NCI-H774 (cell line): ENCODE measurements at regions not wholly inside any gene's neighbourhood (a gene's known extent, or its start where the extent isn't known, plus 50 kb on each side); places are given as distances from the start of the nearest gene placed in this dataset.
"Not testable (repeated sequence)": the region's sequence is repeated elsewhere in the genome, so short reads cannot be mapped to it uniquely, and the experiment has no call there.

Experiments used
- DNase-seq: peaks from one replicate; lab custom pipeline; 2025; lab: John Stamatoyannopoulos, UW

DNA sequence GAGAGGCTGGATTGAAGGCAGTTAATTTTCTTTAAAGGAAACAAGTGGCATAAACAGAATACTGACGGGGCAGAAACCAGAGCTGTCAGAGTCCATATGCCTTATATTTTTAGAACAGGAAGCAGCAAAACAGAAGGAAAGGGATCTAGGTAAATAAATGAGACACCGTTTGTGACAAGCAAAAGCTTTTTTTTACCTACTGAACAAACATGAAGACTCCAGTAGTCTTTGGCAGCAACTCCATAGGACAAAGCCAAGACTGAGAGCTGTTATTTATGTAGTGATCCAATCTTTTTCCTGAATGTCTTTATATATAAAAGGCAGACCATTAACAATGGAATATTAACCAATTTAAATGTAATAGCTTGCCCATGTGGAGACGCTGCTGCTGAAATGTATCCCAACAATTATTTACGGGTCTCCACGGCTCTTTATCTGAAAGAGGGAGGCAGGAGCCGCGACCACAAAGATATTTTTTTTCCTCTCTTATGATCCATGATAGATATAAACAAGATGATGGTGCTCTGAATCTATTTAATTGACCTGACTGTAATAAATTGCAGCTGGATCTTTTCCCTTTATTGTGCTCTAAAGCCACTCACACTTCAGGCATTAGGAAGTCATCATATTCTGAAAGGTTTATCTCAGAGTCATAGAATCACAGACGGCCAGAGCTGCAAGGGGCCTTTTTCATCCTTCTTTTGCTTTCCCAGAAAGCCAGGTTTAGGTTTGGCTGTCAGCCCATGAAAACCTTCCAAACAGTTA lies 687.8 kb downstream of the EFNB2 start:
- no peak for DNase-seq

DNA sequence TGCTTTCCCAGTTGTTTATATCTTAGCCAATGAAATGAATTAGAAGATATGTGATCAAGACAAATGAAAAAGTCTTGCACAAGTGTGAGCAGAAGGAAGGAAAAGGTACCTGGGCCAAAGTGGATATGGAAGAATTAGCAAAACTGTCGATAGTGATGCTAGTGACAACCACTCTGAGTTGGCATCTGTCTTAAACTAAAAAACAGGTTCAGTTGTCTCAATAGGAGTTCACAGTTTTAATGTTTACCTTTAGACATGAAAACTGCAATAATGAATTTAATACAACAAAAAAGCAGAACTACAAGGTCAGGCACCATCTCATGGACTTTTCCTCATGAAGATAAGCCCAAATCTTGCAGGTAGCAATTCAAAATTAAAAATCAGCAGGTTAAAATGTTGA lies 688.5 kb downstream of the EFNB2 start:
- DNase-seq = no peak

DNA sequence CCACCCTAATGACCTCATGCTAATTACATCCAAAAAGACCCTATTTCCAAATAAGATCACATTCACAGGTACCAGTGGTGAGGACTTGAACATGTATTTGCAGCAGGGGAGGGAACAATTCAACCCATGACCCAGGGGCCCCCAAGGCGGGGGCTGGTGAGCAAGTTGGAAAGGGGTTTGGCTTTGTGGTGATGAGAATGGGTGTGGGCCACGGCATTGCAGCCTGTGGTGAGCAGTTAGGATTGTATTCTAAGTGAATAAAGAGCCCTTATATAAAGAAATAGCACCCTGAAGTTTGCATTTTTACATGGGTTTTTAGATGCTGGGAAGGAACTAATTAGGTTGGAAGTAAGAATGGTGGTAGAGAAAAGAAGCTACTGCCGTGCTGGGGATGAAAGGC lies 694.2 kb downstream of the EFNB2 start:
- no peak for DNase-seq

DNA sequence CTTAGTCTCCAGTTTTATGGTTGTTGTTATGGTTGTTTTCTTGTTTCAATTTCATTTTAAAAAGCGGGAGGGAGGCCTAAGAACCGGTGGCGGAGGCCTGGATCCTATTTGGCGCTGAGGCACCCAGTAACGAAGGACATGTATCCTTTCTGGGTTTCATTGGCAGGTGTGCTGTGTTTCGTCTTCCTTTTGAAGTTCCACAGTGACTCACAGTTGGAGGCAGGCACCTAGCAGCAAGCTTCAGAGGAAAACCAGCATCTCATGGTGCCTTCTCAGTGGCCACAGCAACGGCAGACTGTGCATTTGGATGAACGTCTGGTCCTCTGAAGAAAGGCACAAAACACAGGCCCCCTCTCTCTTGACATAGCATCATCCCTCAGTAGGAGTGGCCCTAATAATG lies 697.2 kb downstream of the EFNB2 start:
- DNase-seq = no peak

DNA sequence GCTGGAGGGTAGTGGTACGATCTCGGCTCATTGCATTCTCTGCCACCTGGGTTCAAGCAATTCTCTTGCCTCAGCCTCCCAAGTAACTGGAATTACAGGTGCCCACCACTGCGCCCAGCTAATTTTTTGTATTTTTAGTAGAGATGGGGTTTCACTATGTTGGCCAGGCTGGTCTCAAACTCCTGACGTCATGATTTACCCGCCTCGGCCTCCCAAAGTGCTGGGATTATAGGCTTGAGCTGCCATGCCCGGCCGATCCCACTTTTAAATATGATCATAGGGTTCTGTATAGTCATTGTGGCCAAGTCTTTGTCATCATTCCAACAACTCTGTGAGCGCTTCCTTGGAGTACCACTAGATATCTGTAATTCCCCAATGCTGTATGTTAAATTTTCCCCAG lies 698.2 kb downstream of the EFNB2 start:
- not testable (repeated sequence) for DNase-seq

DNA sequence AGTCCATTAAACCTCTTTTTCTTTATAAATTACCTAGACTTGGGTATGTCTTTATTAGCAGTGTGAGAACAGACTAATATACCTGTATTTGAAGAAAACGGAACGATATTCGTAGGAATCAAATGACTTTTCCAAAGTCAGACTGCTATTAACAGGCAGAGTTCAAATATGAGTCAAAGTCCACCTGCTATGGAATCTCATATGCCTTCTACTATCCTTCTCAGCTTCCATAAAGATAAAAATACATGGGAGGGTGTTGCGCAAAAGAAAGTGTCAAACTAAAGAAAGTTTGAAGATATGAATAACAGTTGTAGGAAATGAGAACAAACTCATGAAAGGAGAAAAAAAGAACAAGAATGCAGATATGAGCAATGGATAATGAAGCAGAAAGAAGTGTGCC lies 704.6 kb downstream of the EFNB2 start:
- DNase-seq = no peak

DNA sequence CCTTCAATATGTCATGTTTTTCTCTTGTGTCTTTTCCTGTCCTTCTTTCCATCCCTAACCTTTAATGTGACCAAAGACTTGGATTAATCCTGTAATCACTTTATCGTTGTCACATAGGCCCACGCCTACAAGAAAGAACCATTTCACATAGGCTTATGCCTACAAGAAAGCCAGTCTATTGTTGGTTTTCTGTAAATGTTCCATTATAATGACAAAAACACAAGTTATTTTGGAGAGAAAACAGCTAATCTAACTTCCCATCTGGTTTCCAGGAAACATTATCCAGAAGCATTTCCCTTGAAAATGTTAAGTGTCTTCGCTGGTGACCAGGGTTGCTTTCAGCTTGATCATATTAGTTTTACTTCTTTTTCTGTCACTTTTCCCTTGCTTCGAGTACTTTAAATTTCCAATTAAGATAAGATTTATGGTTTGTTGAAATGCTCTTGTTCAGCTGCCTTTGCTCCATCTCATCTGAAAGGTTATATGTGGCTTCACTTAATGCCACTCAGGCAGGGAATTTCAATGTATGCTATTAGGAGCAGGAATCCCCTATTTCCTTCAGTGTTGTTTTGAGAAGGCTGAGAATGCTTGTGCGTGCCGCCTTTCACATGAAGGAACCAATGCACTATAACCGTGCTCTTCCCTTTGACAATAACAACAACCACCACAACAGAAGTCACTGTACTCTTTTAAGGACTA lies 708.2 kb downstream of the EFNB2 start:
- DNase-seq = no peak

- DNase-seq = no peak
Measured at GRCh38 chr13:105825071-105825470, 710.4 kb downstream of the EFNB2 start.

GRCh38 chr13:105821337-105821736 lies 714.1 kb downstream of the EFNB2 start:
- DNase-seq = no peak

DNA sequence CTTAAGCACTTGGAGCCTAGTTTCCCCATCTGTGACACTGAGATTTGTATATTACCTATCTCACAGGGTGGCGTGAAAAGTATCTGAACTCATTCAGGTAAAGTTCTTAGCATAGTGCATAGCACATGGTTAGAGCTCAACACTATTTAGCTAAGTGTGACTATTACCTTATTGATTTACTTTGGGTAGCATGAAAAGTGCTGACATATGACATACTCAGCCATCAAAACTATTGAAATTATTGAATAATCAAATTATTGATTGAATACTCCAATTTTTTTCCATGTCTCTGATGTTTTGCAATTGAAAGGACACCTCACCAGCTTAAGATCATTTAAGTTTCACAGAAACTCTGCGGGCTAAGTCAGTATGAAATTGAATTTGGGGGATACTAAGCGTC lies 715.0 kb downstream of the EFNB2 start:
- DNase-seq = no peak

GRCh38 chr13:105817498-105817897 lies 718.0 kb downstream of the EFNB2 start:
- DNase-seq = no peak

DNA sequence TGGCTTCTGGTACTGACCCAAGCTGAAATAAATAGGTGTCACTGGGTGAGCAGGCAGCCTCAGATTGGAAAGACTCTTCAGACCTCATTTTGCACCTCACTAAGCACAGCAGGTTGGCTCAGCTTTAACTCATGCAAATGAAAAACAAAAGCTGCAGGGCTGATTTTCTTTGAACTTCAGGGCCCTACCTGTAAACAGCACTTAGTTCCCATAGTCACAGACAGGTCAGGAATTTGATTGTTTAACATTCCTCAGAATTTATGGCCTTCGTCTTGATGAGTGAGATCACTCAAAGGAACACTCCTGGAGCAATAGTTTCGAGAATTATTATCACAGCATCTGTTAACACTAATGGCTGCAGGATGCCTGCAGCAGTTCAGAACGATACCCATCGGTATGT lies 718.5 kb downstream of the EFNB2 start:
- DNase-seq = no peak

GRCh38 chr13:105814902-105815250 lies 720.6 kb downstream of the EFNB2 start:
- DNase-seq = no peak

DNA sequence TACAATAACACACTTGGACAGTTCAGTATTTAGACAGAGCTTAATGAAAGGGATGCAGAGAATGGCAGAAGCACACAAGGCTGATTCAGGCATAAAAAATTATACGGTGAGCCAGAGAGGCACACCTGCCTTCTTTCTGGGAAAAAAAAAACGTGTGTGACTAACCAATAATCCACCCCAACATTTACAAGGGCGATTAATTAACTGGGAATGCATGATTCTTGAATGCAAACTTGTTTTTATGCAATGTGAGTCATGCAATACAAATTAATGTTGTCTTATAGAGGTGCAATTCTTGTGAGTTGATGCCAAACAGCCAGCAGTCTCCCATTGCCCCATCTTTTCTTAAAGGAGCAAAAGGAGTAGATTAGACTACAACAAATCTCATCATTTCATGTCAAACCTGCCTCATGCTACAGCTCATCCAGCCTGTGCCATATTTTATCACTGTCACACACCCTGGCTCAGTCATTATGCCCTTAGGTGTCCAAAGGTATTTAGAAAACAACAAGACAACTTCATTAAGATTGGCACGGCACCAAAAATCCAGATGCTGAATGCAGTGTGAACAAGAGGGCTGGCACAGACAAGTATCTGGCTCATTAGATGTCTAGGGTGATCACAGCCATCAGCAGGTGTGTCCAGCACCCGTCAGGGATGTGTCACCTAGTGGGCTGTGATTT lies 721.1 kb downstream of the EFNB2 start:
- peak; percentile 31 for DNase-seq

DNA sequence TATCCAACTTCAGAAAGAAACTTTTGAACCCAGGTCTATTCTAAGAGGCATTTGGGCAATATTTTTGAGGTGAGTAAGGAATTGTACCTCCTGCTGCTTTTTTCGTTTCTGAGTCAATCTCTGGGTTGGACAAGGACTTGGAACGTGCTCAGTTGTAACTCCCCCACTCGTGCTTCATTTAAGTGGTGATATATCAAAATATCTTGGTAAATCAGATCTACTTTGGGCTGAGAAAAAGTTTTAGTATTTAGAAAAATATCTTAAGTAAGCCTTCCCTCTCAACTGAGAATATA lies 728.9 kb downstream of the EFNB2 start:
- no peak for DNase-seq

DNA sequence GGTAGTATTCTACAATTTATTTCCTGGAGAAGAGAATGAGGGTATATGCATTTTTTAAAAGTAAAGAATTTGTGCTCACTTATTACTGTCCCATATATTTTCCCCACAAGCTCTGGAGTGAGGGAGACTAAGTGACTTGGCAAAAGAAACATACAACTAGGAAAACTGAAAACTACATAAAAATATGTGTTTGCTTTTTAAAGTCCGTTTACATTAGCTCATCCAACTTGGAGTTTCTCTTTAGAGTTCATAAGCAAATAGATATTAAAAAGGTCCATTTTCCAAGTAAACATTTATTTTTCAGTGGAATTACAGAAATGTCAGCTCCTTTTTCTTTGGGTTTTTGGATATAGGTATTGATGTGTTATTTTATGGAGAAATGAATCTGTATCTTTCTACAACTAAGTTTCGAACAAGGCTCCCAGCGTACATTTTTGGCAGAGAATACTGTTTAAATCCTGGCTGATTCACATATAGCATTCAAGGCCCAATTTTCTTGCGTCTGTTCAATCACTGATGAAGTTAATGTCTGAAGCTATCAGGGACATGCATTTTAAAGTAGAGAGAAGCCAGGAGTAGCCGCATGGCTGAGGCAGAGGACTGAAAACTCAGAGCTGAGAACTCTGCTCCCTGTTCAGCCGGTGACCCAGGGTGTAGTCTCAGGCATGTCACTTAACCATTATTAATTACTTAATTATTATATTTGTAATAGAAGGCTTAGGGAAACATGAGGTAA lies 729.4 kb downstream of the EFNB2 start:
- DNase-seq = no peak

DNA sequence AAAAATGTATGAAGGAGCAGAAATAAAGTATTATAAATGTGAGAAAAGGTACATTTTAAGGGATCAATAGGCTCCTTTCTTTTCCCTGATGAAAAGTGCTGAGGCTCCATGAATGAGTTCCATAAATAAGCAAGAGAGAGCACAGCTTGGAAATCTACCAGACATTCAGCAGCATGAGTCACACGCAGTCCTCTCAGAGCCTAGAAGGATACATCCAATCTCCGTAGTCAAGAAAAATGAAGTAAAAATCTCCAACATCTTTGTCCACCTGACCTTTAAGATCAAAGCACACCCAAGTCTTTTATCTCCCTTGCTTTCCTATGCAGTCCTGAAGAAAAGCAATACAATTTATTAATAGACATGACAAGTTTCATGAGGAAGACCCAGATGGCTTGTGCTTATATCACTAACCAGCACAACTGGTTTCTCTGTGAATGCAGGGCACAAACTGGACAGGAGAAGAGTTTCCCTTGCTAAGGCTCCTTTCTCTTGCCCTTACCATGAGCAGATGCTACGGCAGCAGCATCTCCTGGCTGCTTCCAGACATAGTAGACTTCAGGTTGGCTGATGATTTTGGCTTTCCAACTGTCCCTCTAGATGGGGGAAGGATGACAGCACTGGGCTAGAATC lies 730.8 kb downstream of the EFNB2 start:
- DNase-seq = no peak

DNA sequence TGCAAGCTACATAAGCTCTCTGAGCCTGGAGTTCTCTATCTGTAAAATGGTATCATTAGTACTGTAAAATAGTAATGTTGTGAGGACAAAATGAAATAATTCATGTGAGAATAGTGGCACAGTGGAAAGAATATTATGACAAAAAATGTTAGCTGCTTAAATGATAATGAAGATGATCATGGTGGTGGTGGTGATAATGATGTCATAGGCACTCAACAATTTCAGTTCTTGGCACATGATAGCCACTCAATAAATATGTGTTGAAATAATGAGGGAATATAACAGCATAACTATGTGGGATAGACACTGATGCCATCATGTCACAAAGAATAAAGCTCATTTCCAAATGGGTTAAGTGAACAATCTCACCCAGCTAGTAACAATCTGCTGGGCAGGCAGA lies 736.3 kb downstream of the EFNB2 start:
- no peak for DNase-seq

GRCh38 chr13:105798541-105798940 lies 736.9 kb downstream of the EFNB2 start:
- no peak for DNase-seq

DNA sequence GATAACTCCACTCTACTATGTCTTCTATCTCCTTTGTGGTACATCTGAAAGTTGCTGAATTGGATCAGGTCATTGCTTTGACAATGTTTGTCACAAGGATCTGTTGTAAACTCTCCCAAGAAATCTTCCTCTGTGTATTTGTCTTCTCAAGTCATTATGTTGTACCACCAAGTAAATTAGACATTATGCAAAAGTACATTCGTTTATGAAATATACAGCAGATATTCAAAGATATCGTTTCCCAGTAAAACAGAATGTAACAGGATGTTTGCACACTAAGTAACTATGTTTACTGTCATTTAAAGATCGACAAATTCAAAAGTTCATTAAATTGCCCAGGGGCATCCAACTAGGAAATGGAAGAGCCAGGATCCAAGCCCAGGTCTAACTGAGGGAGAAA lies 739.4 kb downstream of the EFNB2 start:
- DNase-seq = no peak

- no peak for DNase-seq
Measured at GRCh38 chr13:105790923-105791322, 744.5 kb downstream of the EFNB2 start.

- DNase-seq = no peak
Measured at GRCh38 chr13:105788530-105788929, 746.9 kb downstream of the EFNB2 start.
